ENCODE measurements at regions not wholly inside any gene's neighbourhood (a gene's known extent, or its start where the extent isn't known, plus 50 kb on each side); places are given as distances from the start of the nearest gene placed in this dataset.

DNA sequence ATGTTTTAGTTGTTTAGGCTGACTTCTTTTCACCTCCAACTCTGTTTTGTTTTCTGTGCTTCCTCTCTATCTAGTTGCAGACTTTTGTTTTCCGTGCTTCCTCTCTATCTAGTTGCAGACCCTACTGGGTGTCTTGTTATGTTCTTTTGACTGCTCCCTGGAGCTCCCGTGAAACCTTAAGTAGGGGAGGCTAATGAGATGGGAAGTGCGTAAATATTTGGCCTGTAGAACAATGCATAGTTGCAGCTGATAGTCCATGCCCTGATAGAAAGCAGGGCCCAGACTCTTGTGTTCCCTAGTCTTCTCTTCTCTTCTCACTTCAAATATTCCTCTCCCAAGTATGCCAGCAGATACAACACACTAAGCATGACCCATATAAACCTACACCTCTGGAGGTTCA is 757.0 kb downstream of the BRINP1 start:
- TF ChIP-seq CTCF (IDR thresholded peaks at IDR 0.05; ENCODE audit: insufficient read depth, low read depth, low read length), result no peak
- POLR2A ChIA-PET, result no interaction called here
- H3K4me3 ChIP-seq (ENCODE audit: low read depth, low read length), result no peak overlapping the region
- H3K36me3 ChIP-seq (ENCODE audit: control insufficient read depth, insufficient read depth, low read length), result no peaks in the 10 kb centered on the region
- no peaks in the 10 kb centered on the region for H3K27me3 ChIP-seq (ENCODE audit: control insufficient read depth, insufficient read depth, low read length)
- no peak for DNase-seq (ENCODE audit: low read depth)
- CTCF ChIA-PET, result no interaction called here

DNA sequence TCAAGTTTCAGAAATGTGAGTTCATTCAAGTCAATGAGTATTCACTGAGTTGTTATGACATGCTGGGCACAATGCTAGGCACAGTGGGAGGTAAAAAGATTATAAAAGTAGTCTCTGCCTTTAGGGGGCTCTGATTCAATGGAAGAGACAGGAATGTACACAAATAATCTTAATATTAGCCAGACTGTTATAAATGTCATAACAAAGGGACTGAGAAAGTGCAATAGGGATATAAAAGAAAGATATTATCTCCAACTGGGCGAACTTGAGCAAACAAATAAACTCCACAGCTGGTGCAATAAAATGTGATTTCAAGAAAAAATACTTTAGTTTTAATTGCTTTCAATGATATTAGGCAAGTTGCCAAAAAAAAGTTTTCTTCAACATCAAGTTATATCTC is 755.2 kb downstream of the BRINP1 start:
- no peaks in the 10 kb centered on the region for H3K27me3 ChIP-seq (ENCODE audit: control insufficient read depth, insufficient read depth, low read length)
- POLR2A ChIA-PET, result no interaction called here
- TF ChIP-seq CTCF (IDR thresholded peaks at IDR 0.05; ENCODE audit: insufficient read depth, low read depth, low read length), result no peak
- DNase-seq (ENCODE audit: low read depth), result no peak
- no peaks in the 10 kb centered on the region for H3K36me3 ChIP-seq (ENCODE audit: control insufficient read depth, insufficient read depth, low read length)
- no peak overlapping the region for H3K4me3 ChIP-seq (ENCODE audit: low read depth, low read length)
- CTCF ChIA-PET, result interaction anchor here (0.8 kb wide), 1 partner anchor 856 kb away, joined by 3 read pairs; no protein-coding TSS in a partner anchor

- H3K36me3 ChIP-seq (ENCODE audit: control insufficient read depth, insufficient read depth, low read length), result no peaks in the 10 kb centered on the region
- ChIA-PET CTCF (no interaction called here), POLR2A (no interaction called here)
- no peak for DNase-seq (ENCODE audit: low read depth)
- H3K27me3 ChIP-seq (ENCODE audit: control insufficient read depth, insufficient read depth, low read length), result no peaks in the 10 kb centered on the region
- no peak for TF ChIP-seq CTCF (IDR thresholded peaks at IDR 0.05; ENCODE audit: insufficient read depth, low read depth, low read length)
- H3K4me3 ChIP-seq (ENCODE audit: low read depth, low read length), result no peak overlapping the region
Observed at GRCh38 chr9:118618084-118618483, 751.2 kb downstream of the BRINP1 start.

DNA sequence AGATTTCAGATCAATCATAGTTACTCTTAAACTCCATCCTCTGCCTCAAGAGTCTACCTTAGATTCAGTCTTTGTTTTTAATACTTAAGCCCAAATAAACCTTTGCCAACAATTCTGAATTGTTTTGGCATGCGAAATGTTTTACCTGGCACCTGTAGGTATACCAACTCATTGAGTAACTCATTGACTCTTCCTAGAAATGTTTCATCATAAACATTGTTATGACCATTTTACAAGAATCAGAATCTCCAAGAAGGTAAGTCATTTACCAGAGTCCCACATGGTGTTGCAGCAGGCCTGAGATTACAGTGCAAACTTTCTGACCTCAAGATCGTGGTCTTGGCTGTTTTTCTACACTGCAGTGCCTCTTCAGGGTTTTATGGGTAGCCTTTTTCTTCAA is 750.4 kb downstream of the BRINP1 start:
- Histone ChIP-seq H3K36me3 (ENCODE audit: control insufficient read depth, insufficient read depth, low read length) (no peaks in the 10 kb centered on the region), H3K4me3 (ENCODE audit: low read depth, low read length) (no peak overlapping the region), H3K27me3 (ENCODE audit: control insufficient read depth, insufficient read depth, low read length) (no peaks in the 10 kb centered on the region)
- CTCF ChIA-PET, result interaction anchor here (0.6 kb wide), 1 partner anchor 42 kb away, joined by 3 read pairs; no protein-coding TSS in a partner anchor
- TF ChIP-seq CTCF (IDR thresholded peaks at IDR 0.05; ENCODE audit: insufficient read depth, low read depth, low read length), result no peak
- POLR2A ChIA-PET, result no interaction called here
- DNase-seq (ENCODE audit: low read depth), result no peak

- CTCF ChIA-PET, result no interaction called here
- H3K36me3 ChIP-seq (ENCODE audit: control insufficient read depth, insufficient read depth, low read length), result no peaks in the 10 kb centered on the region
- TF ChIP-seq CTCF (IDR thresholded peaks at IDR 0.05; ENCODE audit: insufficient read depth, low read depth, low read length), result no peak
- H3K27me3 ChIP-seq (ENCODE audit: control insufficient read depth, insufficient read depth, low read length), result no peaks in the 10 kb centered on the region
- POLR2A ChIA-PET, result no interaction called here
- DNase-seq (ENCODE audit: low read depth), result no peak
- no peak overlapping the region for H3K4me3 ChIP-seq (ENCODE audit: low read depth, low read length)
Observed at GRCh38 chr9:118624608-118625007, 744.6 kb downstream of the BRINP1 start.

Data from BJ (cell line).